Peyer's patch (tissue), 4 donors: ENCODE measurements at regions not wholly inside any gene's neighbourhood (a gene's known extent, or its start where the extent isn't known, plus 50 kb on each side); places are given as distances from the start of the nearest gene placed in this dataset.

Experiments used
- DNase-seq, 3 donors: peaks; one replicate each; pipeline ENCODE4 v3.0.0-alpha.2; 2017 to 2019
- H3K27ac ChIP-seq, 4 donors: fragments of 200-600 bp; sonication (generic); one replicate each; pipeline ENCODE4 v1.5.1; 2016 to 2019
- H3K27me3 ChIP-seq, 2 donors: fragments of 200-600 bp; sonication (generic); one replicate each; pipeline ENCODE4 v1.5.1; 2019
- H3K36me3 ChIP-seq, 3 donors: fragments of 200-600 bp; sonication (generic); one replicate each; pipeline ENCODE4 v1.5.1; 2016 to 2019
- H3K4me1 ChIP-seq, 4 donors: fragments of 200-600 bp; sonication (generic); one replicate each; pipeline ENCODE4 v1.5.1; 2016 to 2019
- H3K4me3 ChIP-seq, 4 donors: fragments of 200-600 bp; sonication (generic); 1 replicate in 3 of 4; 2 replicates in 1 of 4; pipeline ENCODE4 v1.5.1; 2016 to 2019; ENCODE audit warnings: mild to moderate bottlenecking in 1 of 4
- H3K9me3 ChIP-seq, 4 donors: fragments of 200-600 bp; sonication (generic); one replicate each; pipeline ENCODE4 v1.5.1; 2016 to 2019; ENCODE audit warnings: mild to moderate bottlenecking in 1 of 4
- CTCF ChIP-seq, 6 experiments: fragments of 450-650 bp in 4 of 6; fragments of 200-600 bp in 2 of 6; sonication (generic) in 1 of 6; IDR thresholded peaks; one replicate each; pipeline ENCODE4 v1.5.1; 2017 to 2019; ENCODE audit warnings: antibody characterized with exemption in 6 of 6, mild to moderate bottlenecking in 3 of 6, moderate library complexity in 1 of 6
- POLR2A ChIP-seq, 2 donors: fragments of 450-650 bp; IDR thresholded peaks; one replicate each; pipeline ENCODE4 v1.5.1; 2017; ENCODE audit warnings: antibody characterized with exemption in 2 of 2, mild to moderate bottlenecking in 2 of 2, moderate library complexity in 2 of 2

- H3K4me3 ChIP-seq: no peak overlapping the region
- no peaks in the 10 kb centered on the region for H3K27me3 ChIP-seq
- H3K27ac ChIP-seq: no peak overlapping the region
- no peaks in the 10 kb centered on the region for H3K4me1 ChIP-seq
- H3K36me3 ChIP-seq: no peaks in the 10 kb centered on the region
- no peak for DNase-seq
- no peaks in the 10 kb centered on the region for H3K9me3 ChIP-seq
- TF ChIP-seq POLR2A (IDR thresholded peaks at IDR 0.05) (no peak), CTCF (IDR thresholded peaks at IDR 0.05) (no peak)
Measured at GRCh38 chr20:40785346-40785745, 96.3 kb upstream of the MAFB start.

- H3K4me3 ChIP-seq: no peak overlapping the region
- no peaks in the 10 kb centered on the region for H3K4me1 ChIP-seq
- no peaks in the 10 kb centered on the region for H3K36me3 ChIP-seq
- no peak overlapping the region for H3K27ac ChIP-seq
- DNase-seq: no peak
- H3K27me3 ChIP-seq: no peaks in the 10 kb centered on the region
- no peaks in the 10 kb centered on the region for H3K9me3 ChIP-seq
- no peak for TF ChIP-seq CTCF (IDR thresholded peaks at IDR 0.05)
- TF ChIP-seq POLR2A (IDR thresholded peaks at IDR 0.05): no peak
Measured at GRCh38 chr20:40786336-40786735, 97.3 kb upstream of the MAFB start.

- no peaks in the 10 kb centered on the region for H3K36me3 ChIP-seq
- no peaks in the 10 kb centered on the region for H3K9me3 ChIP-seq
- DNase-seq: no peak
- H3K27me3 ChIP-seq: no peaks in the 10 kb centered on the region
- TF ChIP-seq POLR2A (IDR thresholded peaks at IDR 0.05) (no peak), CTCF (IDR thresholded peaks at IDR 0.05) (no peak)
- no peaks in the 10 kb centered on the region for H3K4me1 ChIP-seq
- H3K4me3 ChIP-seq: no peak overlapping the region
- no peak overlapping the region for H3K27ac ChIP-seq
Measured at GRCh38 chr20:40787941-40788340, 98.9 kb upstream of the MAFB start.

GRCh38 chr20:40797425-40797824, 108.4 kb upstream of the MAFB start:
- Histone ChIP-seq H3K27ac (no peak overlapping the region), H3K36me3 (no peaks in the 10 kb centered on the region), H3K9me3 (no peaks in the 10 kb centered on the region), H3K27me3 (no peaks in the 10 kb centered on the region), H3K4me1 (no peaks in the 10 kb centered on the region), H3K4me3 (no peak overlapping the region)
- no peak for DNase-seq
- TF ChIP-seq CTCF (IDR thresholded peaks at IDR 0.05) (peak in 3 of 6 experiments; percentile 3 to 20 (median 17)), POLR2A (IDR thresholded peaks at IDR 0.05) (no peak)

- Histone ChIP-seq H3K4me1 (no peaks in the 10 kb centered on the region), H3K27ac (no peak overlapping the region), H3K36me3 (no peaks in the 10 kb centered on the region), H3K9me3 (no peaks in the 10 kb centered on the region), H3K27me3 (no peaks in the 10 kb centered on the region), H3K4me3 (no peak overlapping the region)
- TF ChIP-seq CTCF (IDR thresholded peaks at IDR 0.05): no peak
- TF ChIP-seq POLR2A (IDR thresholded peaks at IDR 0.05): no peak
- no peak for DNase-seq
Measured at GRCh38 chr20:40798066-40798465, 109.0 kb upstream of the MAFB start.

GRCh38 chr20:40802886-40803285, 113.8 kb upstream of the MAFB start:
- Histone ChIP-seq H3K27me3 (no peaks in the 10 kb centered on the region), H3K36me3 (no peaks in the 10 kb centered on the region), H3K4me3 (no peak overlapping the region), H3K9me3 (no peaks in the 10 kb centered on the region), H3K27ac (no peak overlapping the region), H3K4me1 (no peaks in the 10 kb centered on the region)
- no peak for DNase-seq
- TF ChIP-seq POLR2A (IDR thresholded peaks at IDR 0.05): no peak
- no peak for TF ChIP-seq CTCF (IDR thresholded peaks at IDR 0.05)
